Loucy (cell line): ENCODE measurements at regions not wholly inside any gene's neighbourhood (a gene's known extent, or its start where the extent isn't known, plus 50 kb on each side); places are given as distances from the start of the nearest gene placed in this dataset.

ENCODE experiments used
- H2AFZ ChIP-seq: fragments of 200-600 bp; sonication (generic); 2 replicates; pipeline ENCODE4 v1.6.0; 2016; ENCODE audit warnings: antibody characterized with exemption, mild to moderate bottlenecking, low read length, moderate library complexity
- H3F3A ChIP-seq: fragments of 200-600 bp; 2 replicates; pipeline ENCODE4 v1.6.0; 2016; ENCODE audit warnings: antibody characterized with exemption, low read depth, mild to moderate bottlenecking
- H3K27me3 ChIP-seq: fragments of 200-600 bp; sonication (generic); 2 replicates; pipeline ENCODE4 v1.6.1; 2014; ENCODE audit warnings: low read length, mild to moderate bottlenecking; ENCODE audit not compliant: insufficient read depth, poor library complexity, severe bottlenecking
- H3K36me3 ChIP-seq: fragments of 200-600 bp; sonication (generic); 2 replicates; pipeline ENCODE4 v1.6.1; 2016; ENCODE audit warnings: low read length; ENCODE audit not compliant: insufficient read depth
- H3K4me1 ChIP-seq: fragments of 200-600 bp; sonication (generic); 2 replicates; pipeline ENCODE4 v1.5.1; 2014; ENCODE audit warnings: low read length, mild to moderate bottlenecking; ENCODE audit not compliant: insufficient read depth, poor library complexity, severe bottlenecking
- H3K4me2 ChIP-seq: fragments of 200-600 bp; sonication (generic); 2 replicates; pipeline ENCODE4 v1.6.0; 2014; ENCODE audit warnings: antibody characterized with exemption, low read length, low read depth, mild to moderate bottlenecking; ENCODE audit not compliant: poor library complexity, severe bottlenecking
- H3K4me3 ChIP-seq: fragments of 200-600 bp; sonication (generic); 2 replicates; pipeline ENCODE4 v1.5.1; 2014; ENCODE audit warnings: low read length, mild to moderate bottlenecking, mixed read lengths; ENCODE audit not compliant: poor library complexity, severe bottlenecking
- H3K79me2 ChIP-seq: fragments of 200-600 bp; sonication (generic); 2 replicates; pipeline ENCODE4 v1.6.1; 2014; ENCODE audit warnings: low read length; ENCODE audit not compliant: insufficient read depth
- H3K9ac ChIP-seq: fragments of 200-600 bp; sonication (generic); 2 replicates; pipeline ENCODE4 v1.6.0; 2014; ENCODE audit warnings: mild to moderate bottlenecking, low read depth, low read length, moderate library complexity; ENCODE audit not compliant: poor library complexity, severe bottlenecking
- H3K9me2 ChIP-seq: fragments of 200-600 bp; sonication (generic); replicated peaks from 2 replicates; pipeline ENCODE4 v1.6.1; 2016; ENCODE audit warnings: low read depth, low read length, mixed read lengths
- H3K9me3 ChIP-seq: fragments of 200-600 bp; sonication (generic); 2 replicates; pipeline ENCODE4 v1.6.1; 2014; ENCODE audit warnings: mild to moderate bottlenecking, antibody characterized with exemption, low read length, low read depth; ENCODE audit not compliant: insufficient read depth
- H4K20me1 ChIP-seq: fragments of 200-600 bp; sonication (generic); 2 replicates; pipeline ENCODE4 v1.6.0; 2014; ENCODE audit warnings: antibody characterized with exemption, low read length, mild to moderate bottlenecking; ENCODE audit not compliant: insufficient read depth, poor library complexity, severe bottlenecking
- CTCF ChIP-seq: fragments of 200-600 bp; sonication (generic); conservative IDR thresholded peaks from 2 replicates; pipeline ENCODE4 v1.5.1; 2014; ENCODE audit warnings: mild to moderate bottlenecking, antibody characterized with exemption, low read length
- EZH2phosphoT487 ChIP-seq: fragments of 200-600 bp; IDR thresholded peaks from 2 replicates; pipeline ENCODE4 v1.6.1; 2018; ENCODE audit warnings: antibody characterized with exemption, mild to moderate bottlenecking, moderate library complexity, borderline replicate concordance

- Histone ChIP-seq H3K4me3 (no peak overlapping the region), H3K9me2 (no peaks in the 10 kb centered on the region), H2AFZ (no peak overlapping the region), H3K9ac (no peak overlapping the region), H3K9me3 (no peaks in the 10 kb centered on the region), H3F3A (no peaks in the 10 kb centered on the region), H4K20me1 (no peaks in the 10 kb centered on the region), H3K79me2 (no peaks in the 10 kb centered on the region), H3K36me3 (no peaks in the 10 kb centered on the region), H3K4me2 (no peak overlapping the region), H3K27me3 (no peaks in the 10 kb centered on the region), H3K4me1 (peaks cover 9% of the 10 kb centered on the region)
- no peak for TF ChIP-seq CTCF
- no peak for TF ChIP-seq EZH2phosphoT487
Measured at GRCh38 chr22:22374579-22374978, 130.0 kb downstream of the VPREB1 start.

- H3F3A ChIP-seq, result no peaks in the 10 kb centered on the region
- no peaks in the 10 kb centered on the region for H3K9me3 ChIP-seq
- no peaks in the 10 kb centered on the region for H4K20me1 ChIP-seq
- no peaks in the 10 kb centered on the region for H3K36me3 ChIP-seq
- no peak overlapping the region for H3K4me2 ChIP-seq
- H2AFZ ChIP-seq, result no peak overlapping the region
- H3K4me1 ChIP-seq, result peaks cover 4% of the 10 kb centered on the region
- H3K27me3 ChIP-seq, result no peaks in the 10 kb centered on the region
- H3K79me2 ChIP-seq, result no peaks in the 10 kb centered on the region
- H3K9ac ChIP-seq, result no peak overlapping the region
- no peaks in the 10 kb centered on the region for H3K9me2 ChIP-seq
- TF ChIP-seq EZH2phosphoT487 (no peak), CTCF (no peak)
- H3K4me3 ChIP-seq, result no peak overlapping the region
Measured at GRCh38 chr22:22375576-22376351, 131.2 kb downstream of the VPREB1 start.

GRCh38 chr22:22376352-22376706, 131.7 kb downstream of the VPREB1 start:
- TF ChIP-seq EZH2phosphoT487 (no peak), CTCF (no peak)
- no peaks in the 10 kb centered on the region for H3K36me3 ChIP-seq
- H3K4me3 ChIP-seq, result no peak overlapping the region
- H3K4me2 ChIP-seq, result no peak overlapping the region
- no peak overlapping the region for H3K9ac ChIP-seq
- no peaks in the 10 kb centered on the region for H4K20me1 ChIP-seq
- H3F3A ChIP-seq, result no peaks in the 10 kb centered on the region
- peaks cover under 1% of the 10 kb centered on the region for H3K4me1 ChIP-seq
- H3K27me3 ChIP-seq, result no peaks in the 10 kb centered on the region
- no peaks in the 10 kb centered on the region for H3K79me2 ChIP-seq
- no peak overlapping the region for H2AFZ ChIP-seq
- H3K9me2 ChIP-seq, result no peaks in the 10 kb centered on the region
- no peaks in the 10 kb centered on the region for H3K9me3 ChIP-seq
